NCI-H526 treated with DMSO at 0.1 percent for 48 hours (cell line): ENCODE measurements at regions not wholly inside any gene's neighbourhood (a gene's known extent, or its start where the extent isn't known, plus 50 kb on each side); places are given as distances from the start of the nearest gene placed in this dataset.
"Not testable (repeated sequence)": the region's sequence is repeated elsewhere in the genome, so short reads cannot be mapped to it uniquely, and the experiment has no call there.

Experiments used
- DNase-seq: peaks from one replicate; lab custom pipeline; 2025; lab: John Stamatoyannopoulos, UW

- no peak for DNase-seq
These were observed 170.1 kb upstream of the PHACTR1 start for GRCh38 chr6:12546410-12547002.

GRCh38 chr6:12548526-12548925 lies 168.0 kb upstream of the PHACTR1 start:
- no peak for DNase-seq

- peak; percentile 15 for DNase-seq
These were observed 167.1 kb upstream of the PHACTR1 start for GRCh38 chr6:12549445-12549844.

GRCh38 chr6:12554820-12555219 lies 161.7 kb upstream of the PHACTR1 start:
- DNase-seq, result not testable (repeated sequence)

GRCh38 chr6:12555267-12555666 lies 161.3 kb upstream of the PHACTR1 start:
- no peak for DNase-seq

- DNase-seq, result no peak
These were observed 160.8 kb upstream of the PHACTR1 start for GRCh38 chr6:12555781-12556180.

- DNase-seq, result no peak
These were observed 158.8 kb upstream of the PHACTR1 start for GRCh38 chr6:12557765-12558164.

GRCh38 chr6:12560315-12560714 lies 156.3 kb upstream of the PHACTR1 start:
- no peak for DNase-seq

- DNase-seq, result no peak
These were observed 149.9 kb upstream of the PHACTR1 start for GRCh38 chr6:12566618-12567123.

- no peak for DNase-seq
These were observed 148.9 kb upstream of the PHACTR1 start for GRCh38 chr6:12567682-12568081.

- no peak for DNase-seq
These were observed 146.9 kb upstream of the PHACTR1 start for GRCh38 chr6:12569646-12570045.

GRCh38 chr6:12570461-12571030 lies 146.0 kb upstream of the PHACTR1 start:
- DNase-seq, result no peak

- no peak for DNase-seq
These were observed 143.4 kb upstream of the PHACTR1 start for GRCh38 chr6:12572896-12573827.

GRCh38 chr6:12575961-12576360 lies 140.6 kb upstream of the PHACTR1 start:
- DNase-seq, result no peak

GRCh38 chr6:12576389-12576788 lies 140.2 kb upstream of the PHACTR1 start:
- no peak for DNase-seq

- DNase-seq, result no peak
These were observed 139.3 kb upstream of the PHACTR1 start for GRCh38 chr6:12577124-12577850.

GRCh38 chr6:12578097-12578496 lies 138.5 kb upstream of the PHACTR1 start:
- no peak for DNase-seq

- no peak for DNase-seq
These were observed 137.8 kb upstream of the PHACTR1 start for GRCh38 chr6:12578751-12579150.

- no peak for DNase-seq
These were observed 136.3 kb upstream of the PHACTR1 start for GRCh38 chr6:12580290-12580689.

GRCh38 chr6:12582421-12583110 lies 134.0 kb upstream of the PHACTR1 start:
- no peak for DNase-seq

GRCh38 chr6:12584631-12585405 lies 131.7 kb upstream of the PHACTR1 start:
- no peak for DNase-seq
